EH (cell line): ENCODE measurements at regions not wholly inside any gene's neighbourhood (a gene's known extent, or its start where the extent isn't known, plus 50 kb on each side); places are given as distances from the start of the nearest gene placed in this dataset.

ENCODE experiments used
- DNase-seq: peaks from one replicate; pipeline ENCODE4 v3.0.0-alpha.2; 2015; ENCODE audit warnings: low read depth

- DNase-seq: no peak
Measured at GRCh38 chrY:7182591-7182990, 271.0 kb upstream of the AMELY start.

DNA sequence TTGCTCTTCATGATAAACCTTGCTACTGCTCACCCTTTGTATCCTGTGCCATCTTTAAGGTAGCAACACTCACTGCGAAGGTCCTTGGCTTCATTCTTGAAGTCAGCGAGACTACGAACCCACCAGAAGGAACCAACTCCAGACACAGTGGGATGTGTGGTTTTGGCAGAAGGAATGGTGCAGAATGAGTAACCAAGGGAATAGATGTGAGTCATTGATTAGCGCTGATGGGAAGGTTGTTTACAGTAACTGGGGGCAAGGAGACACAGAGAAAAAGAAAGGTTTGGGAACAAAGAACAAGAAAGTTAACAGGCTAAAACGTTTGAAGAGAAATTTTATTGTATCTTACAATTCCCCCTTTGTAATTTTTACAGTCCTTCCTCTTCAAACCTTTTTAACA is 266.1 kb upstream of the AMELY start:
- peak; percentile 23 for DNase-seq

DNA sequence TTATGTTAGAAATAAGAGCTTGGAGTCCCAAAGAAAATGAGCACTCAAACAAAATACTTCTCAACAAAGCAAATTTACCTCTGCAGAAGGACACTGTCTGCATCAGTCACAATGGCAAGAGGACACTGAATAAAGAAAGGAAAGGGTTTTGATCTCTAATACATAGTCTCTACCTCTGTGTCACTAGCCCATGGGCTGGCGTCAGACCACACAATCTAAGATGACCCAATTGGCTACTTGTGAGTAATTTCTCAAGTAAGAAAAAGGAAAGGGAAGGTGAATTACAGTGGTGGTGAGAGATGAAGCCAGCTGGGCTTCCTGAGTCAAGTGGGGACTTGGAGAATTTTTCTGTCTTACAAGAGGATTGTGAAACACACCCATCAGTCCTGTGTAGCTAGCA is 257.9 kb upstream of the AMELY start:
- DNase-seq: no peak

DNA sequence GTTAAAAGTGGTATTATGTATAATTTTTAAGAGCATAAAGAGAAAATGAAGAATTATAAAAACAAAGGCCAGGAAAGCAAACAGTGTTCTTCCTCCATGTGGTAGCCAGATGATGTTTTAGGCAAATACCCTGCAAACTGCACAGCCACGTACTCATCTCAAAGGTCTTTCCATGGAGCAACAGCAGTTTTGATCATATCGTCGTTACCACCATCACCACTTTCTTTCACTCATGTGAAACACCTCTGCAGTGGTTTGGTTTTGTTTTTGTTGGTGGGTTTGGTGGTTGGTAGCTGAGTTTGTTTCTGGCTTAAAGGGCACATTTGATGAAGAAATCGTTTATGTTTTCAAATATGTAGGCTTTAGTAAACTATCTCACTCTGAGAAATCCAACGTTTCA is 229.9 kb upstream of the AMELY start:
- DNase-seq: no peak
